IPS-18a (cell line): ENCODE measurements at regions not wholly inside any gene's neighbourhood (a gene's known extent, or its start where the extent isn't known, plus 50 kb on each side); places are given as distances from the start of the nearest gene placed in this dataset.
"Not testable (repeated sequence)": the region's sequence is repeated elsewhere in the genome, so short reads cannot be mapped to it uniquely, and the experiment has no call there.

ENCODE experiments used
- H3K27ac ChIP-seq: one replicate; pipeline ENCODE4 v1.5.1; 2013; ENCODE audit warnings: low read length
- H3K27me3 ChIP-seq: one replicate; pipeline ENCODE4 v1.6.1; 2013; ENCODE audit warnings: mild to moderate bottlenecking, low read length; ENCODE audit not compliant: control insufficient read depth, insufficient read depth
- H3K36me3 ChIP-seq: one replicate; pipeline ENCODE4 v1.6.1; 2013; ENCODE audit warnings: low read depth, low read length; ENCODE audit not compliant: control insufficient read depth
- H3K4me1 ChIP-seq: one replicate; pipeline ENCODE4 v1.6.1; 2013; ENCODE audit warnings: low read depth, low read length; ENCODE audit not compliant: control insufficient read depth
- H3K4me3 ChIP-seq: one replicate; pipeline ENCODE4 v1.5.1; 2013; ENCODE audit warnings: low read length
- H3K9ac ChIP-seq: one replicate; pipeline ENCODE4 v1.6.1; 2013; ENCODE audit warnings: mild to moderate bottlenecking, low read length, moderate library complexity
- H3K9me3 ChIP-seq: one replicate; pipeline ENCODE4 v1.6.1; 2013; ENCODE audit warnings: low read depth, low read length; ENCODE audit not compliant: control insufficient read depth

DNA sequence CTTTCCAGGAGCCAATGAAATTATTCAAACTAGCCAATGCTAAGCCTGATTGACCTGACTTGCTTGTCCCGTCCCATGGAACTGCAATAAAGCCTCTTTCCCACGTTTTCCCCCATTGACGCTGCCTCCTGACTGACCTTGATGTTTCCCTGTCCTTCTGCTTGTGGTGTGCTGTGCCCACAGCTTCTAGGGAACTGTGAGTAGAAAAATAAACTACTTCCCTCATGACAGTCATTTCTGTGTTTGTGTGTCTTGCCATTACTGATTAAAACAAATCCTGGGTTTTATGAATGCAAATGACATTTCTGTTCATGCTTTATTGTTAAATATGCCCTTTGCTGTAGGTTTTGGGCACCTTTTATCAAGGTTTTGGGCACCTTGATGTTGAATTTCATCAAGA is 91.3 kb upstream of the ABI1 start:
- H3K36me3 ChIP-seq = no peaks in the 10 kb centered on the region
- no peak overlapping the region for H3K27ac ChIP-seq
- H3K9ac ChIP-seq = no peak overlapping the region
- H3K4me1 ChIP-seq = no peaks in the 10 kb centered on the region
- H3K9me3 ChIP-seq = no peaks in the 10 kb centered on the region
- H3K27me3 ChIP-seq = no peaks in the 10 kb centered on the region
- H3K4me3 ChIP-seq = no peak overlapping the region

DNA sequence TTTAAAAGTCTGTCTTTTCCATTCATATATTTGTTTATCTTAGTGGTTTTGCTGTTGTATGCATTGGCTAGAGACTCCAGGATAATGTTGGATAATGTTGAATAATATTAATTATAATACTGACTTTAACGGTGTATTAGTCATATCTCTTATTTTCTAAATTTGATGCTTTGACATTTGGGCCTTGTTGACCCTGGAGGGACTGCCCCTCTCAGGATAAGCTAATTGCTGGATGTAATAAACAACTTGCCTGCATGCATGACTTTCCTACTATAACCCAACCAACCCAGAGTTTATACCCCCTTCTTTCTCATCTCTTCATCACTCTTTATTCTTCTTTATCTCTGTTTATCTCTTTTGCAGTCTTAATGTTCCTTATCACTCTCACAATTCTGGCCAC is 90.9 kb upstream of the ABI1 start:
- H3K9me3 ChIP-seq = no peaks in the 10 kb centered on the region
- H3K36me3 ChIP-seq = no peaks in the 10 kb centered on the region
- H3K27me3 ChIP-seq = no peaks in the 10 kb centered on the region
- no peak overlapping the region for H3K4me3 ChIP-seq
- H3K9ac ChIP-seq = no peak overlapping the region
- H3K27ac ChIP-seq = no peak overlapping the region
- H3K4me1 ChIP-seq = no peaks in the 10 kb centered on the region

DNA sequence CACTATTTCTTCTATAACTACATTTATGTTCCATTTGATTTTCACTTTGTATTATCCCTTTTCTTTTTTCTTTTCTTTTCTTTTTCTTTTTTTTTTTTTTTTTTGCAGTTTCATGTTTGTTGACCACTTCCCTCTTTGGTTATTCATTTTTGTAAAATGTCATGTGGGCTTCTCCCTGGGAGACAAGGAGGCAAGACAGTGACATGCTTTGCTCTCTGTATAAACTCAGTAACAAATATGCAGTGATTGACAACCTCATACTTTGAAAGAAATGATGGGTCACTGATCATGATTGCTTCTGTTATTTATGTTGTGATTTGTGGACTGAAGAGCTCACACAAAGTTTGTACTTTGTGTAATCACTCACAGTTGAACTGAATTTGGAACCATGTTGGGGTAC is 90.2 kb upstream of the ABI1 start:
- H3K9me3 ChIP-seq = no peaks in the 10 kb centered on the region
- no peaks in the 10 kb centered on the region for H3K27me3 ChIP-seq
- H3K27ac ChIP-seq = no peak overlapping the region
- no peak overlapping the region for H3K4me3 ChIP-seq
- H3K4me1 ChIP-seq = no peaks in the 10 kb centered on the region
- H3K36me3 ChIP-seq = no peaks in the 10 kb centered on the region
- H3K9ac ChIP-seq = no peak overlapping the region

DNA sequence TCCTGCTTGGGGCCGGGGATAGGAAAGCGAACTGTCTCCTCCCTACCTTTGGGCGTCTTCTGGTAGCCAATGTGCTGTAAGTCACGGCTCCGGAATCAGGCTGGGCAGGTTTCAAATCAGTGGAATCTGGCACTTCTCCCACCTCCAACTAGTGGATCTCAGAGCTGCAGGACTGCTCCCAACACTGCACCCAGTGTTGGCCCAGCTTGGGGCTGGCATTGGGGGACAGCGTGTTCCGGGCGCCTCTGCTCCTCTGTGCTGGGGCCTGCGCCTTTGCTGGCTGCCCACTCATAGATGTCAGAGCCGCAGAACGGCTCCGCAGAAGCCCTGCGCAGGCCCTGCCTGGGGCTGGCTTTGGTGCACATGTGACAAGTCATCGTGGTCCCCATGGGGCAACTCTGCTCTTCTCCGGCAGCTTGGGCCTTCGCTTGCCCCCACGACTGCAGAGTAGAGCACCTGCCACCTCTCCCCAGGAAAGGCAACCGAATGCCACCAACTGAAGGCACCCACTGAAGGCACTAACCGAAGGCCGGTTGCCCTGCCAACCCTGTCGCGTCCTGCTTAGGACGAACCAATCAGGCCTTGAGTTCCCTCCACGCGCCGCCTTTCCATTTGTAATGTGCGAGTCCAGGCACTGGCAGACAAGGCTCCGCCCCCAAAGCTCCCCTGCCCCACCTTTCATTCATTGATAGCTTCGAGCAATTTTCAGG is 85.5 kb upstream of the ABI1 start:
- Histone ChIP-seq H3K27me3 (no peaks in the 10 kb centered on the region), H3K4me1 (no peaks in the 10 kb centered on the region), H3K9ac (no peak overlapping the region), H3K36me3 (no peaks in the 10 kb centered on the region), H3K4me3 (no peak overlapping the region), H3K9me3 (no peaks in the 10 kb centered on the region), H3K27ac (no peak overlapping the region)

DNA sequence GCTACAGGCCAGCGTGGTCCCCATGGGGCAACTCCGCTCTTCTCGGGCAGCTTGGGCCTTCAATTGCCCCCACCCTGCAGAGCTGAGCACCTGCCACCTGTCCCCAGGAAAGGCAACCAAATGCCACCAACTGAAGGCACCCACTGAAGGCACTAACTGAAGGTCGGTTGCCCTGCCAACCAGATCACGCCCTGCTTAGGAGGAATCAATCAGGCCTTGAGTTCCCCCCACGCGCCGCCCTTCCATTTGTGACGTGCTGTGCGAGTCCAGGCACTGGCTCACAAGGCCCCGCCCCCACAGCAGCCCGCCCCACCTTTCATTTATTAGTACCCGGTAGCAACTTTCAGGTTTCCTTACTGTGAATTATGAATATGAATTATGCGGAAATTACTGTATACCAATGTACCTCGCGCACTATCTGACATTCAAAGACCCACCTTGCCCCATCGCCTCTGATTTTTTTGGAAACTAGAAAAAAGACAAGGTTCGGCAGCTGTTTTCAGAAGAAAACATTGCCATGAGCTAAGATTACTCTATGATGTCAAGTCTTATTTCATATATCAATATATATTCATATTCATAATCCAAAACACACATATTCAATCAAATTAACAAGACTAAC is 83.6 kb upstream of the ABI1 start:
- no peak overlapping the region for H3K9ac ChIP-seq
- H3K36me3 ChIP-seq = no peaks in the 10 kb centered on the region

DNA sequence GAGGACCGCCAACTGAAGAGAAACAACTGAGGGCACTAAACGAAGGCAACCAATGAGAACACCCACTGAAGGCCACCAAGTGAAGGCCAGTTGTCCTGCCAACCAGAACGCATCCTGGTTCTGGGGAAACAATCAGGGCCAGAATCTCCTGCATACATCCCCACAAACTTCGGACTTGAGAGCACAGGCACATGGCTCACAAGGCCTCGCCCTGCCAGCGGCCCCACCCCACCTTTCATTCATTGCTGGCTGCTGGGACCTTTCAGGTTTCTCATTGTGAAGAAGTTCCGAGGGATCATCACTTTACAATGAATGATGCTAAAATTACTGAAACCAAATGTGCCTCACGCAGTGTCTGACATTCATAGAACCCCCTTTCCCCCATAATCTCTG is 79.2 kb upstream of the ABI1 start:
- H3K36me3 ChIP-seq = no peaks in the 10 kb centered on the region
- no peak overlapping the region for H3K9ac ChIP-seq
- no peaks in the 10 kb centered on the region for H3K4me1 ChIP-seq
- H3K9me3 ChIP-seq = no peaks in the 10 kb centered on the region
- no peaks in the 10 kb centered on the region for H3K27me3 ChIP-seq
- no peak overlapping the region for H3K4me3 ChIP-seq
- no peak overlapping the region for H3K27ac ChIP-seq

More for the DNA sequence above, 83.6 kb upstream of the ABI1 start:
- Histone ChIP-seq H3K27me3 (no peaks in the 10 kb centered on the region), H3K9me3 (no peaks in the 10 kb centered on the region), H3K27ac (no peak overlapping the region), H3K4me3 (no peak overlapping the region), H3K4me1 (no peaks in the 10 kb centered on the region)

DNA sequence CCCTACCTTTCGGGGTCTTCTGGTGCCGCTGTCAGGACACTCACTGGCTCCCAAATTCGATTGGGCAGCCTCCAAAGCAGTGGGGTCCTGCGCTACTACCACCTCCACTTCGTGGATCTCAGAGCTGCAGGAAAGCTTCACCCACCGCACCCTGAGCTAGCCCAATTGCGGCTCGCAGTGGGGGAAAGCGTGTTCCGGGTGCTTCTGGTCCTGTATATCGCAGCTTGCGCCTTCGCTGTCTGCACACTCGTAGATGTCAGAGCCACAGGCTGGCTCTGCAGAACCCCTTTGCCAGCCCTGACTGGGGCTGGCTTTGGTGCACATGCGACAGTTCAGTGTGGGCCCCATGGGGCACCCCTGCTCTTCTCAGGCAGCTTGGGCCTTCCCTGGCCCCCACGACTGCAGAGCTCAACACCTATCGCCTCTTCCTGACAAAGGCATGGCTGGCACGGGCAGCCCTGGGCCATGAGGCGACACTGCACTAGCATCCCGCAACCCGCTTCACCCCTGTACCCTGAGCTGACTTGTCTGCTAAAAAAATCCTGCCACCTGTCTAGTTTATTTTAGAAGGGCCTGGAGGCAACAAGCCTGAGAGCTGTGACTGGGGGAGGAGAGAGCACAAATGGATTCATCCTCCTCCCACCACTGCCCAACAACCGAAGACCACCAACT is 78.7 kb upstream of the ABI1 start:
- H3K9ac ChIP-seq = no peak overlapping the region
- no peak overlapping the region for H3K27ac ChIP-seq
- no peaks in the 10 kb centered on the region for H3K4me1 ChIP-seq
- H3K9me3 ChIP-seq = no peaks in the 10 kb centered on the region
- no peaks in the 10 kb centered on the region for H3K27me3 ChIP-seq
- H3K36me3 ChIP-seq = no peaks in the 10 kb centered on the region
- no peak overlapping the region for H3K4me3 ChIP-seq

DNA sequence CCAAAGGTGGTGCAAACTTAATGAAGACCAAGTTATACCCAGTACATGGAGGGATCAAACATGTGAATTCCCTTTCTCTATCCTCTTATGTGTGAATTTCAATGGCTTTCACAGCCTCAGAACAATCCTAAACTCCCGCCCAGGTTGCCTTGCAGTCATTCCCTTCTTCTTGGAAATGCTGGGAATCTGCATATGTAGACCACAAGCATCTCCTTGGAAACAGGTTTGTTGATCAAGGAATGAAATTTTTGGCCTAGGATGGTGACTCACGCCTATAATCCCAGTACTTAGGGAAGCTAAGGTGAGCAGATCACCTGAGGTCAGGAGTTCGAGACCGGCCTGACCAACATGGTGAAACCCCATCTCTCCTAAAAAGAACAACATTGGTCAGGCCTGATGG is 77.8 kb upstream of the ABI1 start:
- Histone ChIP-seq H3K4me1 (no peaks in the 10 kb centered on the region), H3K4me3 (no peak overlapping the region), H3K27ac (no peak overlapping the region), H3K27me3 (no peaks in the 10 kb centered on the region), H3K36me3 (no peaks in the 10 kb centered on the region), H3K9ac (no peak overlapping the region), H3K9me3 (no peaks in the 10 kb centered on the region)

DNA sequence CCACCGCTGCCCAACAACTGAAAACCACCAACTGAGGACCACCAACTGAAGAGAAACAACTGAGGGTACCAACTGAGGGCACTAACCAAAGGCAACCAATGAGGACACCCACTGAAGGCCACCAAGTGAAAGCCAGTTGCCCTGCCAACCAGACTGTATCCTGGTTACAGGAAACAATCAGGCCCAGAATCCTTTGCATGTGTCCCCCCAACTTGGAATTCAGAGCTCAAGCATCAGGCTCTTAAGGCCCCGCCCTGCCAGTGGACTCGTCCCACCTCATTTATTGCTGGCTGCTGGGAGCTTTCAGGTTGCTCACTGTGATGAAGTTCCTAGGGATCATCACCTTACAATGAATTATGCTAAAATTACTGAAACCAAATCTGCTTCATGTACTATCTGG is 76.6 kb upstream of the ABI1 start:
- H3K9ac ChIP-seq = no peak overlapping the region
- H3K27ac ChIP-seq = no peak overlapping the region
- H3K4me3 ChIP-seq = no peak overlapping the region
- no peaks in the 10 kb centered on the region for H3K27me3 ChIP-seq
- no peaks in the 10 kb centered on the region for H3K4me1 ChIP-seq
- H3K9me3 ChIP-seq = no peaks in the 10 kb centered on the region
- no peaks in the 10 kb centered on the region for H3K36me3 ChIP-seq

DNA sequence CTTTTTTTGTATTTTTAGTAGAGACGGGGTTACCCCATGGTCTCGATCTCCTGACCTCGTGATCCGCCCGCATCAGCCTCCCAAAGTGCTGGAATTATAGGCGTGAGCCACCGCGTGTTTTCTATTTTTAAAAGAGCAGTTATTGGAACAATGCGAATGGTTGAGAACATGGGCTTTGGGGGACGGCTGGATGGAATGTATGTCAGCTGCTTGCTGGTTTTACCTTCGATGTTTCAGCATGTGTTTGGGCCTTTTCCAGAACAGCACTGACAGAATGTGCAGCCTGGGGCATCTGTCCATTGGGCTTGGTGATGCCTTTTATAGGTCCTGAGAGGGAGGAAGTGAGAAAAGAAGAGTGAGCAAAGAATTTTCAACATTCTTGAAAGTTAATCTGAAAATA is 73.4 kb upstream of the ABI1 start:
- not testable (repeated sequence) for H3K27ac ChIP-seq, H3K27me3 ChIP-seq, H3K4me3 ChIP-seq, H3K9me3 ChIP-seq, H3K4me1 ChIP-seq, H3K9ac ChIP-seq, H3K36me3 ChIP-seq

DNA sequence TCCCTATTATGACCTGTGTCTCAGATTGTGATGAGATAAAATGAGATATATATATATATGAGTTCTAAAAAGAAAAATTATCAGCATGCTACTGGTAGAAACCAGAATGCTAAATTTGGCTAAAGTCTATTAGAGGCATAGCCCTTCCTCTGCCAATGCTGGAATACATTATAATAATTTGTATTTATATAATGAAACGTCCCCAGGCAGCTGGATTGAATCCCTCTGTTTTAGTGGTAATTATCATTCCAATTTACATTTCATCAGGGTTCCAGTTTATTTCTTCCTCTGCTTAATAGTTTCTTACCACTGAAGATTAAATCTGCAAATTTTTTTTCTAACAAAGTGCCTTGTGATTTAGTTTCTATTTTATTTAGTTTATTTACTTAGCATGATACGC is 71.8 kb upstream of the ABI1 start:
- H3K36me3 ChIP-seq = no peaks in the 10 kb centered on the region
- no peak overlapping the region for H3K9ac ChIP-seq
- no peaks in the 10 kb centered on the region for H3K27me3 ChIP-seq
- H3K4me1 ChIP-seq = peaks cover 5% of the 10 kb centered on the region
- H3K4me3 ChIP-seq = no peak overlapping the region
- no peak overlapping the region for H3K27ac ChIP-seq
- no peaks in the 10 kb centered on the region for H3K9me3 ChIP-seq

DNA sequence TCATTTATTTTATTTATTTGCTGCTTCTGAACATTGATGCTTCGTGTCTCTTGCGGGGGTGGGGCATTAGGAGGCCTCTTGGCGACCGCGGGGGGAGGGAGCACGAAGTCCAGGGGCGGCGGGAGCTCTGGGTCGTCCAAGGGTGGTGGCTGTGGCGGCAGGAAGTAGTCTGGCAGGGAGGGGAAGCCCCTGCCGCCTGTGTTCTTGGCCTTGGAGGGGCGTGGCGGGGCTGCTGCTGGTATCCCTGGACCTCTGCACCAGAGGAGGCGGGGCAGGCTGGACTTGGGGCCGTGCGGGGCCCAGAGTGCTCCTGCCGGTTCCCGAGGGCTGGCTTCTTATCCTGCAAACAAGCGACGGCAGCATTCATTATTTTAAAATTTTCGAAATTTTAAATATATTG is 70.5 kb upstream of the ABI1 start:
- H3K4me1 ChIP-seq = peaks cover 5% of the 10 kb centered on the region
- no peak overlapping the region for H3K9ac ChIP-seq
- H3K9me3 ChIP-seq = no peaks in the 10 kb centered on the region
- H3K27me3 ChIP-seq = no peaks in the 10 kb centered on the region
- H3K4me3 ChIP-seq = peak overlapping the region; percentile 30
- H3K27ac ChIP-seq = no peak overlapping the region
- H3K36me3 ChIP-seq = no peaks in the 10 kb centered on the region
